Stimulated activated CD8-positive, alpha-beta memory T cell treated with anti-CD3 and anti-CD28 coated beads, Interleukin-2, amount 100 ng/mL, for 1 hour (primary cell): ENCODE measurements at regions not wholly inside any gene's neighbourhood (a gene's known extent, or its start where the extent isn't known, plus 50 kb on each side); places are given as distances from the start of the nearest gene placed in this dataset.

Source experiments
- DNase-seq, 2 donors: peaks; one replicate each; pipeline ENCODE4 v3.0.0-alpha.2; 2020; ENCODE audit warnings: low read depth in 2 of 2

GRCh38 chr16:85990861-85991301, 91.9 kb downstream of the IRF8 start:
- no peak for DNase-seq

GRCh38 chr16:85991425-85991824, 92.5 kb downstream of the IRF8 start:
- no peak for DNase-seq

DNA sequence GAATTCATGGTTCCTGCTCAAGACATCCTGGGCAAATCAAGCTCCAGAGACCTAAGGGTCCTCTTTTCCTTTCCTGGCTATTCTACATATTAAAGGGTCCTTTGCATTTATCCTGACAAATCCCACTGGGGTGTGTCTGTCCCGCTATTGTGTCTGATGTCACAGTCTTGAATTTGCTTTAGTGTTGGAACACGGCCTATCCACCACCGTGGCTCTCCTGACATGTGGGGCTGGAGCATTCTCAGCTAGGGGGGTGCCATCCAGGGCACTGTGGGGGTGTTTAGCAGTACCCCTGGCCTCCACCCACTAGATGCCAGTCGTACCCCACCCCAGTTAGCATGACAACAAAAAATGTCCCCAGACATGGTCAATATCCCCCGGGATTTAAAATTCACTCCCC, 92.9 kb downstream of the IRF8 start:
- DNase-seq = no peak

- DNase-seq = no peak
Measured at GRCh38 chr16:85992359-85992758, 93.4 kb downstream of the IRF8 start.

- DNase-seq = no peak
Measured at GRCh38 chr16:85992779-85993178, 93.8 kb downstream of the IRF8 start.

DNA sequence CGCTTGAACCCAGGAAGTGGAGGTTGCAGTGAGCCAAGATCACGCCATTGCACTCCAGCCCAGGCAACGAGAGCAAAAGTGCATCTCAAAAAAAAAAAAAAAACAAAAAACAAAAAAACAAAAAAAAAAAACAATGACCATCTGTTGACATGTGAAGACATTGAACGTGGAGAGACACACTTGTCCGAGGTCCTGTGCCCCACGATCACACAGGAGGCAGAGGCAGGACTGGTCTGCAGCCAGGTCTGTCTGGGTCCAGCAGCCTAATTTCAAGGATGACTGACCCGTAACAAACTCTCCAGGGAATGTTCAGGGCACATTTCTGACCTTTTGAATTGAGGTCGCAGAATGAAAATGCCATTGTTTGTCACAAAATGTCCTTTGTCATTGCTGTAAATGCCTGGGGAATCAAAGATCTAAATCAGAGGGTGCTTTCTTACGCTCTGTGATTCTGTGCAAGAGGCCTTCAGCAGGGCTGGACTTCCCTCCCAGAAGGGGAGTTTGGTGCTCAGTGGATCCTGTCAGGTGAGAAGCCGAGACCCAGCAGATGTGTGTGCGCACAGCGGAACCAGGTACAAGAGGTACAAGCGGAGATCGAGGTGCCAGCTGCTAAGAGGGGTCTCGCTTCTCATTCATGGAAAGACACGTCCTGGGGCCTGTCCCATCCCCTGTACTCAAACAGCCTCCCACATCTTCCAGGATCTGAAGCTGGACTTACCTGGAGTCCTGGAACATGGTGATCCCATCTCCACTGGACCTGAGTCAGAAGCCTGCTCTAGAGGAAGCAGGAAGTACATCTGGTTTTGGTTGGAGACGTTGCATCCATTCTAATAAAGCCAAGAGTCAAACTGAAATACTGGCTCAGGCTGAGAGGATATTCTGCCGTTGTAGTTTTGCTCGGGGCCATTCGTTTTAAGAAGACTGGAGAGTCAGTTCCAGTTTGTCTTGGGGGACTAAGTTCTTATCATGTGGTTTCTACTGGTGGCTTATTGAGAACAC, 95.8 kb downstream of the IRF8 start:
- DNase-seq = no peak

GRCh38 chr16:85995541-85996423, 96.8 kb downstream of the IRF8 start:
- DNase-seq = no peak

DNA sequence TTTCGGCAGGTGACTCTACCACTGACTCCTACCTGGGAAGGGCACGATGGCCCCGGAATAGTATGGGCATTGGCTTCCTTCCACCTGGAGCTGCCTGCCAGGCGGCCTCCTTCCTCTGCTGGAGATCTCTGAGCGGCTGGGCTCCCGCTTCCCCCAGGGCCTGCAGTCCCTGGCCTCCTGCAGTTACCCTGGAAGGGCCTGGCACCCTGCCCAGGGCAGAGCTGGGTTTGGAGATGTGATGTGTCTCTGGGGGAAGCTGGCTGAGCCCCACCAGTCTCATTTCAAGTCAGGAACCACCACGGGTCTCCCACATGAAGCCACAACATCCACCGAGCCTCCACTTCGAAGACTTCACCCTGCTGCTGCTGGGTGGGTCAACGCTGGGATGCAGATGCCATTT, 97.9 kb downstream of the IRF8 start:
- no peak for DNase-seq

DNA sequence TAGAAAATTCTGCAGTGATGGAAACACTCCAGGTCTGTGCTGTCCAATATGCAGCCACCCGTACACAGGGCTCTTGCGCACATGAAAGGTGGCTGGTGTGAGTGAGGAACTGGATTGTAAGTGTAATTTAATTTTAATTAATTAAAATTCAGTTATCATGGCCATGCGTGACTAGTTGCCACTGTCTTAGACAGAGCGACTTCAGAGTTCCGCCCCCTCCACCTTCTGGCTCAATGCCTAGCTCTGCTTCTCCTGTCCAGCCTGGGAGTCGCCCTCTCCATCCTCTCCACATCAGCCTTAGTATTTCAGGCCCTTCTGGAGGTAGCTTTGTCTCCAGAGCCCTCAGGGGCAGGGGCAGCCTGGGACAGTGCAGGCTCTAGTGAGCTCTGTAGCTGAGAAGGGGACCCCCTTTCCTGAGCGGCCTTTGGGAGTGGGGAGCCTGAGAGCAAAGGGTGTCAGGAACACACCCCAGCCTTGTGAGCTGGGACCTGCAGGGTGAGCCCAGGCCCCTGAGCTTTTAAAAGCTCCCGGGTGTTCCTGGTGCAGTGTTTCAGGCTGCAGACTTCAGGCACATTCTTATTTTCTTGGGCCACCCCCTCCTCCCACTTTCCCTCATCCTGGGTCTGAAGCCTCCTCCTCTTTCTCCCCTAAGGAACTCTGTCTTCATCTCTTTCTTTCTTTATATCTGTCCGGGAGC, 99.4 kb downstream of the IRF8 start:
- no peak for DNase-seq

GRCh38 chr16:85998868-85999729, 100.1 kb downstream of the IRF8 start:
- no peak for DNase-seq

DNA sequence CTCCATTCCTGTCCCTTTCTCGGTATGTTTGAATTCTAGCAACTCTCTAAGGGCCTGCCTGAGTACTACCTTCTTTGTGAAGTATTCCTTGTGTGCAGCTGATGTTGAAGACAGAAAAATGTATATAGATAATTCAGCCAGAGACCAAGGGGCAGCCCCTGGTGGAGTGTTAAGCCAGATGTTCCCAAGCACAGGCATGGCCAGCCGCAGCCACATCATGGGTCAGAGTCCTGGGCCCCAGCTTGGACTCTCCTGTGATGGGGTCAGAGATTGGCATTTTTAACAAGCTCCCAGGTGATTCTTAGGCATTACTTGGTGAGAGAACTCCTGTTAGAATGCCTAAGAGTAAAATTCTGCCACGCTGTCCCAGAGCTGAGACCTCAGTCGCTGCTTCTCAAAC, 100.8 kb downstream of the IRF8 start:
- DNase-seq = no peak

DNA sequence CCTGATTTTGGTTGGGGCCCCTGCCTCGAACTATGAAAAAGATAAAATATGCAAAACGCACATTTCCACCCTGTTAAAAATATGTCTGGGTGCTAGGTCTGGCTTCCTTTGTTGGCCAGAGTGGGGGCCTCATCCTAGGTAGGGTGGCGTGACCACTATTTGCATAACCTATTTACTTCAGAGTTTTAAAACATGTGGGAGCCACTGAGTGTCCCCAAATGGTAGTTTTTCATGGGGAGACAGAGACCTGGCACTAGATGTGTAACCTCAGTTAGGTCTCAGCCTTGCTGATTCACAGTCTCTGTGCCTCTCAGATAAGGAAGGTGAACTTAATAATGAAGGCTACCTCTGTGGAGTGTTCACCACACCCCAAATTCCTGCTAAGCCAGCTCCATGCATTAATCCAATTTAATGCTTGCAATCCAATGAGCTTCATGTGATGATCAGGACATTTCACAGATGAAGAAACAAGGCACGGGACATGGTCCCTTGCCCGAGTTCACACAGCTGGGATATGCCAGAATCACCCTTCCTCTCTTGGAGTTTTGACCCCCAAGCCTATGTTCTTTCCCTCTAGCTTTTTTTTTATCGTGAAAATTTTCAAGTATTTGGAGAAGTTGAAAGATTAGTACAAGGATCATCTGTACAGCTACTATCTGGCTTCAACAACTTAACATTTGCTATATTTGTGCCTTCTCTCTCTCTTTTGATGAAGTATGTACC, 103.4 kb downstream of the IRF8 start:
- DNase-seq = no peak

DNA sequence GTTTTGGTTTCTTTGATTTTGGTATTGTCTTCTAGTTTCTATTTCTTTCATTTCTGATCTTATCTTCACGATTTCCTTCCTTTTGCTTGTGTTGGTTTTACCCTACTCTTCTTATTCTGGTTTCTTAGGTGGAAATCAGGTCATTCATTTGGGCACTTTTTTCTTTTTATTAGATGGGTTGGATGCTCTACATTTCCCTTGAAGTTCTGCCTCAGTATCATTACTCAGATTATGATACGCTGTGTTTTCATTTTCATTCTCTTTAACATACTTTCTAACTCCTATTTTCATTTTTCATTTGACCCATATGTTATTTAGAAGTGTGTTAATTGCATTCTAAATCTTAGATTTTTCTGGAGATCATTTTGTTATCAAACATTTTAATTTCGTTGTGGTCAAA, 108.6 kb downstream of the IRF8 start:
- no peak for DNase-seq

DNA sequence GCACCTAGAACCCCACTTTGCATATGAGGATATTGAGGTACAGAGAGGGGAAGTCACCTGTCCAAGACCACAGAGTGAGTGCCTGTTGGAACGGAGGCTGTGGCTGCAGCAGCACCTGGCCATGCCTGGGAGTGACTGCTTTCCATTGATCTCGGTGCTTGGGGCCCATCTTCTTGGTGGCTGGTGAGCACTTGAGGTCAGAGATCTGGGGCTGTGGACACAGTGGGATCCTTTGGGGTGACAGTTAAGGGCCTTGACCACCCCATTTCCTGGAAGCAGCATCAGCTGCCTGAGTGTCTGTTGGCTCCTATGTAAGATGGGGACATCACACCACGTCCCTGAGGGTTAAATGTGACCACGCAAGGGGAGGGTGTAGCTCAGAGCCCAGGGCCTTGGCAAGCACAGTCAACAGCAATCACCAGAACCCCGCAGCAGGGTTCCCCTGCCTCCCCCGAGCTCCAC, 111.7 kb downstream of the IRF8 start:
- no peak for DNase-seq

DNA sequence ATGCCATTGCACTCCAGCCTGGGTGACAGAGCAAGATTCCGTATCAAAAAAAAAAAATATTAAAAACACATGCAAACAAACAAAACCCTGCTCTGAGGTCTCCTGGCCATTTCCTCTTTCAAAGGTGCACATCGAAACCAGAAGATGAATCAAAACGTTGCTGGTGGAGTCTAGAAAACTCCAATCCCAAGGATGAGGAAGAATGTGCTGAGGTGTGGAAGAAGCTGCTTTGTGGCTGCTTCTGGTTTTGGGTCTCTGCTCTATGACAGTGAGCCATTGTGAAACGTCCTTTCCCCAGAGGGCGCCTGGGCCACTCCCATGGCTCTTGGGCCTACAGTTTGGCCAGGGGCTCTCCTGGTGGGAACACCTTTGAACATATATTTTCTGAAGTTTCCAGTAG, 112.6 kb downstream of the IRF8 start:
- DNase-seq = no peak

- no peak for DNase-seq
Measured at GRCh38 chr16:86012221-86012620, 113.3 kb downstream of the IRF8 start.

DNA sequence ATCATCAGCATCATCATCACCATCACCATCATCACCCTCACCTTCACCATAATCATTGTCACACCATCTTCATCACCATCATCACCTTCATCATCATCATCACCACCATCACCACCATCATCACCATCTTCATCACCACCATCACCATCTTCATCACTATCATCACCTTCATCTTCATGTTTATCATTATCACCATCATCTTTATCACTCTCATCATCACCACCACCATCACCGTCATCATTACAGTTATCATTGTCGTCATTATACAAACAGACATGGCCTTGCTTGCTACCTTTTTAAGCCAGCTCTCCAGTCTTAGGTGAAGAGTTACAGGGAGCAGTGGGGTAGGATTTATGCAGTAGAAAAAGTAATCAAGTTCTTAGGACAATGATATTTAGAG, 114.9 kb downstream of the IRF8 start:
- DNase-seq = no peak

DNA sequence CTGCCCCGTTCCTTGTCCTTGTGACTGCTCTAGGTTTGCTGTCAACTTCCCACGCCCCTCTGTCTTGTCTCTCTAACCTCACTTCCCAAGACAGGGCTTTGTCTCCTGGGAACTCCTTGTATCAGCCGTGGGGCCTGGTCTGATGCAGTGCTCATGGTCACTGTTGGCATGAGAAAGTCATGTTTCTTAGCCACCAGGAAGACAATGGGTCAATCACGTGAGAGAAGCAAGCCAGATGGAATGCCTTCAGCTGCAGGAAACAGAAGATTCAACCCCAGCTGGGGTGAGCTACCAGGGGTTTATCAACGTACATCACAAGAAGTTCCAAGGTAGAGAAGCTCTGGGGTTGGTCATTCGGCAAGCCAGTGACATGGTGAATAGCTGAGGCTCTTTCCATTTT, 116.6 kb downstream of the IRF8 start:
- DNase-seq = no peak

GRCh38 chr16:86016201-86016965, 117.4 kb downstream of the IRF8 start:
- DNase-seq = peak in 1 of 2 donors; percentile 4
